Mesothelial cell of epicardium (in vitro differentiated cells): ENCODE measurements at regions not wholly inside any gene's neighbourhood (a gene's known extent, or its start where the extent isn't known, plus 50 kb on each side); places are given as distances from the start of the nearest gene placed in this dataset.

Experiments
- DNase-seq, 2 experiments: peaks; one replicate each; pipeline ENCODE4 v3.0.0; 2021; ENCODE audit warnings: low spot score in 2 of 2; ENCODE audit not compliant: unreplicated experiment in 2 of 2
- H3K27ac Mint-ChIP-seq: 2 replicates; pipeline ENCODE4 v1.8.0; 2021; ENCODE audit warnings: mixed read lengths
- H3K27me3 Mint-ChIP-seq: 2 replicates; pipeline ENCODE4 v1.8.0; 2021; ENCODE audit warnings: low read depth, mixed read lengths
- H3K36me3 Mint-ChIP-seq: 2 replicates; pipeline ENCODE4 v1.8.0; 2021; ENCODE audit warnings: mixed read lengths
- H3K4me1 Mint-ChIP-seq: 2 replicates; pipeline ENCODE4 v1.8.0; 2021; ENCODE audit warnings: mixed read lengths
- H3K4me3 Mint-ChIP-seq: 2 replicates; pipeline ENCODE4 v1.8.0; 2021; ENCODE audit warnings: mild to moderate bottlenecking, moderate library complexity, mixed read lengths
- H3K9me3 Mint-ChIP-seq: 2 replicates; pipeline ENCODE4 v1.8.0; 2021; ENCODE audit warnings: mixed read lengths
- CTCF ChIP-seq: fragments of 200-600 bp; sonication (generic); IDR thresholded peaks from one replicate; pipeline ENCODE4 v1.5.0; 2021; ENCODE audit warnings: antibody characterized with exemption; ENCODE audit not compliant: unreplicated experiment

- H3K4me3 Mint-ChIP-seq: no peak overlapping the region
- no peak overlapping the region for H3K27ac Mint-ChIP-seq
- no peaks in the 10 kb centered on the region for H3K36me3 Mint-ChIP-seq
- no peak for TF ChIP-seq CTCF
- no peak for DNase-seq
- no peaks in the 10 kb centered on the region for H3K27me3 Mint-ChIP-seq
- peaks cover 4% of the 10 kb centered on the region for H3K4me1 Mint-ChIP-seq
- no peaks in the 10 kb centered on the region for H3K9me3 Mint-ChIP-seq
Observed at GRCh38 chr10:128710798-128711183, 584.6 kb upstream of the MKI67 start.

GRCh38 chr10:128711806-128712205 is 585.6 kb upstream of the MKI67 start:
- peaks cover 4% of the 10 kb centered on the region for H3K4me1 Mint-ChIP-seq
- no peak for DNase-seq
- H3K4me3 Mint-ChIP-seq: no peak overlapping the region
- no peak overlapping the region for H3K27ac Mint-ChIP-seq
- TF ChIP-seq CTCF: no peak
- H3K36me3 Mint-ChIP-seq: no peaks in the 10 kb centered on the region
- H3K9me3 Mint-ChIP-seq: no peaks in the 10 kb centered on the region
- H3K27me3 Mint-ChIP-seq: no peaks in the 10 kb centered on the region

DNA sequence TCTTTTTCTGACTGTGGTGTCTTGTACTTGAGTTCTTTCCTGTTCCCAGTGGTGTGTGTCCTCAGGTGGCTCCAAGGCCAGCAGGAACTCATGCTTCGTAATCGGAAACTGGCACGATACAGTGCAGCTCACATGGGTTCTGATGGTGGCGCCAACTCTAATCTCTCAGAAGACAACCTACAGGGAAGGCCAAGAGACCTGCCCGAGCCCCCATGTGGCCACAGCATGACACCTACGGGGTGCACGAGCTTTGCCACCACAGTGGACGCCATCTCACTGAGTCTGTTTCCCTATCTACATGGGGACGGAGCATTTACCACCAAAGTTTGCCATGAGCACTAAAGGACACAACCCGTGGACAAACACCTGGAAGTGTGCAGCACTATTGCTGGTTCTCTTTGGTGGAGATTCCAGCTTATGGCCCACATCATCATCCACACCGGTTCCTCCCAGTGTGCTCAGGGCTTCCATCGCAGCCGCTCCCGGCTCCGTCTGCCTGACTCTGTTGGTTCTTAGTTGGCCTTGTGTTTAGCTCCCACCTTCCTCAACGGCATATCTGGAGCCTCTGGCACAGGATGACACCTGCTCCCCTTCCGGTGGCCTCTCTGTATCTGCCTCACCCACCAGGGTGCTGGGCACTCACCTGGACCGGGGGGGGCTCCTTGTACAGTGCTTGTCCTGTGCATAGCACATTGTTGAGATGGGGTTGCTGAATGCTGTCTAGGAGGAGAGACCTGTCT is 586.6 kb upstream of the MKI67 start:
- H3K27ac Mint-ChIP-seq: no peak overlapping the region
- no peak for TF ChIP-seq CTCF

DNA sequence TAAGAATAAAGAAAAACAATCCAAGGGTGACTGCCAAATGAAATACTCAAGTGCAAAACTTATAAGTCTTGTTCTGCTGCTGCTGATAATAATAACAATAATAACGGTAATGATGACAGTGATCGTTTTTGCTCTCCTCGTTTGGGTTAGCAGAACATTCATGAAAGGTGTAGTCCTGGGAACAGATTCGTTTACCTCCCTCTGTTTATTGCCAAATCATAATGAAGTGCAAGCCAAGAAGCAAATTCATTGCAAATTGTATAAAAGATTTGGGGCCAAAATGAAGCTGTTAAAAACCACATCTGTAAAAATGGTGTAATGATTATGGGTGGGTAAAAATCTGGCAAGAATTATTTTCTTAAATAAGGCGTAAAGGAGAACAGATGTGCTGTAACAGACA is 587.2 kb upstream of the MKI67 start:
- no peak for DNase-seq
- H3K27me3 Mint-ChIP-seq: no peaks in the 10 kb centered on the region
- TF ChIP-seq CTCF: no peak
- no peak overlapping the region for H3K4me3 Mint-ChIP-seq
- H3K36me3 Mint-ChIP-seq: no peaks in the 10 kb centered on the region
- H3K4me1 Mint-ChIP-seq: peaks cover 4% of the 10 kb centered on the region
- no peaks in the 10 kb centered on the region for H3K9me3 Mint-ChIP-seq
- no peak overlapping the region for H3K27ac Mint-ChIP-seq

More for the DNA sequence above, 586.6 kb upstream of the MKI67 start:
- no peak overlapping the region for H3K4me3 Mint-ChIP-seq
- H3K9me3 Mint-ChIP-seq: no peaks in the 10 kb centered on the region
- peaks cover 4% of the 10 kb centered on the region for H3K4me1 Mint-ChIP-seq
- no peaks in the 10 kb centered on the region for H3K36me3 Mint-ChIP-seq
- no peak for DNase-seq
- no peaks in the 10 kb centered on the region for H3K27me3 Mint-ChIP-seq

DNA sequence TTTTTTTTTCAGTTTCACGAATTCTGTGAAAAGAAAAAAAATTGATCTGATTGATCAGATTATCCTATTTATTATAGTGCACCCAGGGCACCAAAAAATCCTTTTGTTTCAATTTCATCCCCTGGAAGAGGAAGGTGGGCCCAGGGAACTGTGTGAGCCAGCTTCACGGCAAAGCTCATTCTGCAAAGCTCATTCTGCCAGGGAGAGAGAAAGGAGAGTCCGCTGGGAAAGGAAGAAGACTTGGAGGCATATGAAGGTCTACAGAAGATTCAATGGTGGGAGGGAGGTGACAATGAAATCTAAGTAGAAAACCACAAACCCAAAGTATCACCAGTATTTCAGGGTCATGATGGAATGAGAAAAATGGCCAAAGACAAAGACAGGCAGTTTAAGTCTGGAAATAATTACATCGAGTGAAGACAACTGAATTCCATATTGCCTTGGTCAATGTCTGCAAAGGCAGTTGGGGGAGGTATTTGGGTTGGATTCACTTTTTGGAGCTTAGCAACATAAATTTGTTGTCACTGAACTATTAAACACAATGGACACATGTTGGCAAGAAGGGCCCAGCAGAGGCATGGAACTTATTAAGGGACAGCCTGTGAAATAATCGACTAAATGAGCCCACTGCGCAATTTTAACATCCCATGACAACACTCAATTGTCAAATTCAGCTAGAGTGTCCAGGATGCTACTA is 587.8 kb upstream of the MKI67 start:
- no peak for TF ChIP-seq CTCF
- Mint-ChIP-seq H3K27ac (no peak overlapping the region), H3K36me3 (no peaks in the 10 kb centered on the region), H3K4me1 (peaks cover 4% of the 10 kb centered on the region), H3K4me3 (no peak overlapping the region), H3K9me3 (no peaks in the 10 kb centered on the region), H3K27me3 (no peaks in the 10 kb centered on the region)
- DNase-seq: no peak
